BE2C (cell line): ENCODE measurements at regions not wholly inside any gene's neighbourhood (a gene's known extent, or its start where the extent isn't known, plus 50 kb on each side); places are given as distances from the start of the nearest gene placed in this dataset.

Experiments used
- DNase-seq: peaks from one replicate; pipeline ENCODE4 v3.0.0-alpha.2; 2020
- H3K27me3 ChIP-seq: fragments of 250-450 bp; sonication (Bioruptor Pico); 2 replicates; pipeline ENCODE4 v1.5.1; 2020; ENCODE audit warnings: mild to moderate bottlenecking
- H3K36me3 ChIP-seq: fragments of 250-450 bp; sonication (Bioruptor Pico); 2 replicates; pipeline ENCODE4 v1.5.1; 2020; ENCODE audit warnings: mild to moderate bottlenecking
- H3K4me1 ChIP-seq: fragments of 250-450 bp; sonication (Bioruptor Pico); 2 replicates; pipeline ENCODE4 v1.5.1; 2020
- H3K4me3 ChIP-seq: 2 replicates; pipeline ENCODE4 v1.5.1; 2011; ENCODE audit warnings: low read depth, low read length
- H3K9me3 ChIP-seq: fragments of 250-450 bp; sonication (Bioruptor Pico); 2 replicates; pipeline ENCODE4 v1.5.1; 2020
- TF ChIP-seq, protein P1 (sequence below): IDR thresholded peaks from 2 replicates; pipeline ENCODE4 v1.5.1; 2012; ENCODE audit warnings: mild to moderate bottlenecking, low read depth, low read length

DNA sequence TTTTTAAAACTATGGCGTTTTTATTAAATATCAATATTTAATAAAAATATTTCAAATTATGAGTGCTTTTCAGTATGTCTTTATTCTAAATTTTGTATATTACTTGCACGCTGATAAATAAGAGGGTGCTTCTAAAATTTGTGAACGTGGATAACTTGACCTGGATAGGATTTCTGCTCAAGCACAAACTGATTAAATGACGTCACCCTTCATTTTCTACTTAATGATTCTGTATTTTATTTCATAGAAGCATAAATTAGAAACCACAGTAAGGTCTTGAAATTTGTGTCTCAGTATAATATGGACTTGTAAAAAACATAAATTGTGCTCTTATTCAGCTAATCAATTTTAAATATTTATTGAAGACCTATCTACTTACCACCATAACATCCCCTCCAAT lies 903.7 kb downstream of the ROBO2 start:
- Histone ChIP-seq H3K4me1 (peaks cover 8% of the 10 kb centered on the region; the same call in 1 of the 2 replicates), H3K36me3 (no peaks in the 10 kb centered on the region), H3K27me3 (no peaks in the 10 kb centered on the region), H3K4me3 (no peak overlapping the region), H3K9me3 (no peaks in the 10 kb centered on the region)
- DNase-seq: no peak
- TF ChIP-seq, protein P1, sequence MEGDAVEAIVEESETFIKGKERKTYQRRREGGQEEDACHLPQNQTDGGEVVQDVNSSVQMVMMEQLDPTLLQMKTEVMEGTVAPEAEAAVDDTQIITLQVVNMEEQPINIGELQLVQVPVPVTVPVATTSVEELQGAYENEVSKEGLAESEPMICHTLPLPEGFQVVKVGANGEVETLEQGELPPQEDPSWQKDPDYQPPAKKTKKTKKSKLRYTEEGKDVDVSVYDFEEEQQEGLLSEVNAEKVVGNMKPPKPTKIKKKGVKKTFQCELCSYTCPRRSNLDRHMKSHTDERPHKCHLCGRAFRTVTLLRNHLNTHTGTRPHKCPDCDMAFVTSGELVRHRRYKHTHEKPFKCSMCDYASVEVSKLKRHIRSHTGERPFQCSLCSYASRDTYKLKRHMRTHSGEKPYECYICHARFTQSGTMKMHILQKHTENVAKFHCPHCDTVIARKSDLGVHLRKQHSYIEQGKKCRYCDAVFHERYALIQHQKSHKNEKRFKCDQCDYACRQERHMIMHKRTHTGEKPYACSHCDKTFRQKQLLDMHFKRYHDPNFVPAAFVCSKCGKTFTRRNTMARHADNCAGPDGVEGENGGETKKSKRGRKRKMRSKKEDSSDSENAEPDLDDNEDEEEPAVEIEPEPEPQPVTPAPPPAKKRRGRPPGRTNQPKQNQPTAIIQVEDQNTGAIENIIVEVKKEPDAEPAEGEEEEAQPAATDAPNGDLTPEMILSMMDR: no peak

DNA sequence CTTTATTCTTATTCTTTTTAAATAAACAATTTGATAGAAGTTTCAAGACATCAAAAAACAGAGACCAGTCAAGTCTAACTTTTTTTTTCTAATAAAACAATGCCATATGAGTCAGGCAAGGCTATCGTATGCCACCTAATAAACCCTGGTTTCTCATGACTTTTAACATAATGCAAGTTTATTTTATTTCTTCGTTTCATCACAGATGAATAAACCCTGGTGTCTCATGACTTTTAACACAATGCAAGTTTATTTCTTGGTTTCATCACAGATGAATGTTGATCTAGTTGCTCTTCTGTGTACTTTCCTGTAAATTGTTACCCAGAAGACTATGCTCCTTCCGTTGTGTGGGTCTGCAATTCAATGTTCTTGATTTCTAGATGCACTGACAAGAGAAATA lies 905.4 kb downstream of the ROBO2 start:
- no peak for DNase-seq
- H3K4me1 ChIP-seq: peaks cover 8% of the 10 kb centered on the region; the same call in 1 of the 2 replicates
- TF ChIP-seq, protein P1: no peak
- H3K9me3 ChIP-seq: no peaks in the 10 kb centered on the region
- H3K36me3 ChIP-seq: no peaks in the 10 kb centered on the region
- H3K27me3 ChIP-seq: no peaks in the 10 kb centered on the region
- no peak overlapping the region for H3K4me3 ChIP-seq

DNA sequence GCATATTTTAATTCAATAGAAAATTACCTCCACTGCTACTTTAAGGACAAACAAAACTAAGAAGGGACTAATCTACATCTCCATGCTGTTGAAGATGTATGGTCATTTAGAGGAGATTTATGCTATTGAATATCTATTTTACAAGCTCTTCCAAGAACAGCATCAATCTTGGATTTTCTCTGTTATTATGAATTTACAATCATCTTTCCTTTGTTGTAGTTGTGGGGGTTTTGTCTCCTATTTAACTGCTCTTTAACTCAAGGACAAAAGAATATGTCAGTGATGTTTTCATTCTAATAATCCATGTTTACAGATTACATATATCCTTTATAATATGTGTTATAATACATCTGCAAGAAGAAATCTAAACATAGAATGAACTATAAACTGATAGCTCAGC lies 907.8 kb downstream of the ROBO2 start:
- DNase-seq: no peak
- H3K27me3 ChIP-seq: no peaks in the 10 kb centered on the region
- TF ChIP-seq, protein P1: no peak
- H3K4me3 ChIP-seq: no peak overlapping the region
- H3K9me3 ChIP-seq: no peaks in the 10 kb centered on the region
- H3K36me3 ChIP-seq: no peaks in the 10 kb centered on the region
- peaks cover 8% of the 10 kb centered on the region; the same call in 1 of the 2 replicates for H3K4me1 ChIP-seq

DNA sequence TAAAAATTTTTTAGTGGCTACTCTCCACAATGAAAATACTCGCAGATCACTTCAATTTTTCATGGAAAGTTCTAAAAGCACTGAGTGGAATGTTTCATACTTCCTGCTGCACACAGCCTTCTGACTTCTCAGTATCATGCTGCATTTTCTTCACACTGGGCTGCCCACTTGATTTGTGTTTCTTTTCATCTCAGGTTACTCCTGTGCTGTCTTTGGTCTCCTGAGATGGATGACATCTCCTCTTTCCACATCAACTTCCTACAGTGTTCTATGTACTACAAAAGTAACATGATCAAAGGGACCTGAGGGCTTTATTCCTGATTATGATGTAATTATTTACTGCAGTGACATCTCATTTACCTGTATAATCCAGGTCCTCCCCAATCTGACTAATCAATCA lies 927.7 kb downstream of the ROBO2 start:
- H3K36me3 ChIP-seq: no peaks in the 10 kb centered on the region
- DNase-seq: no peak
- TF ChIP-seq, protein P1: no peak
- H3K4me3 ChIP-seq: no peak overlapping the region
- H3K4me1 ChIP-seq: no peaks in the 10 kb centered on the region
- H3K9me3 ChIP-seq: no peaks in the 10 kb centered on the region
- H3K27me3 ChIP-seq: no peaks in the 10 kb centered on the region

DNA sequence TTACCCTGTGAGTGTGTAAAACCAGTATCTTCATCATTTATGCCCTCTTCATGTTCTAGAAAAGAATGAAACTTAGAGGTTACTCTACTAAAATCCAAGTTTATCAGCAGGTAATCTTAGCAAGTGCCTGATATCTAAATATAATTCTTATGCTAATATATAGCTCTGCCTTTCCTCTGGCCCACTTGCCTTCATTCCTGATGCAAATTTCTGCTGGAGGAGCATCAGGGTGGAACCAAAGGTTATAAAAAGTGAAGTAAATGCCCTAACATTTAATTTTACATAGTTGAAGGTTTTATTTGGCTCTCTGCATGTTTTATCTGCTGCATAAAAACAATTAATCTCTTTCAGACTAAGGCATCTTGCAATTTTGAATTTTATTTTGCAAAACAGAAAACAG lies 936.2 kb downstream of the ROBO2 start:
- DNase-seq: no peak
- Histone ChIP-seq H3K36me3 (no peaks in the 10 kb centered on the region), H3K4me1 (no peaks in the 10 kb centered on the region), H3K9me3 (no peaks in the 10 kb centered on the region), H3K27me3 (no peaks in the 10 kb centered on the region), H3K4me3 (no peak overlapping the region)
- TF ChIP-seq, protein P1: no peak

DNA sequence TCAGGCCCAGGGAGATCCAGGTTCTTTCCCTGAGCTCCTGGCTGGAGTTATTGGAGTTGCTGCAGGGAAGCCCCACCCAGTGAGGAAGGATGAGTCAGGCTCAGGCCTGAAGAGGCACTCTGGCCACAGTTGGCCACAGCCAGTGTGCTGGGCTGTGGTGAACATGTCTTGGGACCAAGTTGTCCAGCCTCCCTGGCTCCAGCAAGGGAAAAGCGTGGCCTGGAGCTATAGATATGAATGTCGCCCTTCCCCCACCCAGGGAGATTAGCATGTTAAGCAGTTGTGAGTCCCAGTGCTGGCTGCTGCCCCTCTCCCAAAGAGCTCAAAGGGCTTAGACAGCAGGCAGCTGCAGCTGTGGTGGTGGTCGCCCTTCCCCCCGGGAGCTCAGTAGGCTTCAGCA lies 963.2 kb downstream of the ROBO2 start:
- Histone ChIP-seq H3K4me3 (no peak overlapping the region), H3K27me3 (no peaks in the 10 kb centered on the region), H3K36me3 (no peaks in the 10 kb centered on the region), H3K4me1 (no peaks in the 10 kb centered on the region), H3K9me3 (no peaks in the 10 kb centered on the region)
- TF ChIP-seq, protein P1: no peak
- peak; percentile 26 for DNase-seq
